Spinal cord (tissue), 9 donors: ENCODE measurements at regions not wholly inside any gene's neighbourhood (a gene's known extent, or its start where the extent isn't known, plus 50 kb on each side); places are given as distances from the start of the nearest gene placed in this dataset.

ENCODE experiments used
- DNase-seq, 6 donors: peaks; one replicate each; pipeline versions ENCODE4 v3.0.0 to v3.0.0-alpha.2; 2013 to 2015; ENCODE audit warnings: low spot score in 6 of 6, low read depth in 4 of 6
- H3K27ac ChIP-seq: one replicate; pipeline ENCODE4 v1.5.1; 2013; ENCODE audit warnings: low read depth, low read length, control low read depth
- H3K27me3 ChIP-seq: one replicate; pipeline ENCODE4 v1.6.1; 2013; ENCODE audit warnings: low read length; ENCODE audit not compliant: control insufficient read depth, insufficient read depth
- H3K36me3 ChIP-seq: one replicate; pipeline ENCODE4 v1.6.1; 2013; ENCODE audit warnings: low read length; ENCODE audit not compliant: control insufficient read depth, insufficient read depth
- H3K4me1 ChIP-seq: one replicate; pipeline ENCODE4 v1.6.1; 2013; ENCODE audit warnings: low read length; ENCODE audit not compliant: control insufficient read depth, insufficient read depth
- H3K4me3 ChIP-seq: one replicate; pipeline ENCODE4 v1.5.1; 2013; ENCODE audit warnings: low read depth, low read length, control low read depth
- H3K9me3 ChIP-seq: one replicate; pipeline ENCODE4 v1.6.1; 2013; ENCODE audit warnings: low read length; ENCODE audit not compliant: control insufficient read depth, insufficient read depth
- WGBS: methylation state at CpG from one replicate; pipeline ENCODE4 v1.1.5; 2013; ENCODE audit warnings: missing lambda C conversion rate; ENCODE audit not compliant: insufficient coverage; 5-methylcytosine and 5-hydroxymethylcytosine counted together
- donor health status: healthy.

- Histone ChIP-seq H3K4me1 (peaks cover 43% of the 10 kb centered on the region), H3K9me3 (no peaks in the 10 kb centered on the region), H3K4me3 (no peak overlapping the region), H3K27ac (no peak overlapping the region), H3K27me3 (no peaks in the 10 kb centered on the region), H3K36me3 (no peaks in the 10 kb centered on the region)
- WGBS, result 72% methylated on average over 16 of the region's 22 CpGs
- no peak for DNase-seq
These were observed 167.0 kb upstream of the B3GAT1 start for GRCh38 chr11:134578807-134579723.

- Histone ChIP-seq H3K4me1 (peaks cover 47% of the 10 kb centered on the region), H3K36me3 (no peaks in the 10 kb centered on the region), H3K4me3 (no peak overlapping the region), H3K27me3 (no peaks in the 10 kb centered on the region), H3K27ac (no peak overlapping the region), H3K9me3 (no peaks in the 10 kb centered on the region)
- peak in 1 of 6 donors; percentile 28 for DNase-seq
- WGBS, result 58% methylated on average over 7 of the region's 13 CpGs
These were observed 165.8 kb upstream of the B3GAT1 start for GRCh38 chr11:134577751-134578395.

- no peak overlapping the region for H3K4me3 ChIP-seq
- no peak overlapping the region for H3K27ac ChIP-seq
- peaks cover 51% of the 10 kb centered on the region for H3K4me1 ChIP-seq
- no peaks in the 10 kb centered on the region for H3K36me3 ChIP-seq
- no peaks in the 10 kb centered on the region for H3K27me3 ChIP-seq
- H3K9me3 ChIP-seq, result no peaks in the 10 kb centered on the region
- no peak for DNase-seq
- 90% methylated on average over 8 of the region's 8 CpGs for WGBS
These were observed 164.7 kb upstream of the B3GAT1 start for GRCh38 chr11:134576721-134577171.

- Histone ChIP-seq H3K9me3 (no peaks in the 10 kb centered on the region), H3K4me1 (peaks cover 51% of the 10 kb centered on the region), H3K27me3 (no peaks in the 10 kb centered on the region), H3K36me3 (no peaks in the 10 kb centered on the region), H3K4me3 (no peak overlapping the region), H3K27ac (no peak overlapping the region)
- DNase-seq, result no peak
- 77% methylated on average over 5 of the region's 9 CpGs for WGBS
These were observed 164.2 kb upstream of the B3GAT1 start for GRCh38 chr11:134576286-134576685.

- Histone ChIP-seq H3K27ac (no peak overlapping the region), H3K4me3 (no peak overlapping the region), H3K4me1 (peaks cover 51% of the 10 kb centered on the region), H3K27me3 (no peaks in the 10 kb centered on the region), H3K9me3 (no peaks in the 10 kb centered on the region), H3K36me3 (no peaks in the 10 kb centered on the region)
- DNase-seq, result no peak
- WGBS, result 65% methylated on average over 9 of the region's 16 CpGs
These were observed 163.6 kb upstream of the B3GAT1 start for GRCh38 chr11:134575504-134576230.

- H3K27ac ChIP-seq, result no peak overlapping the region
- H3K9me3 ChIP-seq, result no peaks in the 10 kb centered on the region
- no peaks in the 10 kb centered on the region for H3K36me3 ChIP-seq
- H3K4me1 ChIP-seq, result peaks cover 45% of the 10 kb centered on the region
- H3K27me3 ChIP-seq, result no peaks in the 10 kb centered on the region
- WGBS, result 100% methylated on average over 3 of the region's 8 CpGs
- DNase-seq, result no peak
- no peak overlapping the region for H3K4me3 ChIP-seq
These were observed 162.9 kb upstream of the B3GAT1 start for GRCh38 chr11:134574947-134575346.

GRCh38 chr11:134574425-134574824, 162.4 kb upstream of the B3GAT1 start:
- no peak for DNase-seq
- WGBS, result 100% methylated on average over 7 of the region's 7 CpGs
- H3K27ac ChIP-seq, result no peak overlapping the region
- no peaks in the 10 kb centered on the region for H3K9me3 ChIP-seq
- H3K36me3 ChIP-seq, result no peaks in the 10 kb centered on the region
- H3K27me3 ChIP-seq, result no peaks in the 10 kb centered on the region
- no peak overlapping the region for H3K4me3 ChIP-seq
- peaks cover 40% of the 10 kb centered on the region for H3K4me1 ChIP-seq

GRCh38 chr11:134573857-134574256, 161.8 kb upstream of the B3GAT1 start:
- H3K36me3 ChIP-seq, result no peaks in the 10 kb centered on the region
- no peak overlapping the region for H3K4me3 ChIP-seq
- H3K27me3 ChIP-seq, result no peaks in the 10 kb centered on the region
- no peak overlapping the region for H3K27ac ChIP-seq
- 69% methylated on average over 6 of the region's 10 CpGs for WGBS
- H3K9me3 ChIP-seq, result no peaks in the 10 kb centered on the region
- DNase-seq, result peak in 1 of 6 donors; percentile 44
- H3K4me1 ChIP-seq, result peaks cover 34% of the 10 kb centered on the region

- H3K27me3 ChIP-seq, result no peaks in the 10 kb centered on the region
- no peaks in the 10 kb centered on the region for H3K9me3 ChIP-seq
- H3K4me1 ChIP-seq, result peaks cover 26% of the 10 kb centered on the region
- 65% methylated on average over 17 of the region's 22 CpGs for WGBS
- H3K4me3 ChIP-seq, result no peak overlapping the region
- DNase-seq, result peak in 1 of 6 donors; percentile 19
- H3K27ac ChIP-seq, result no peak overlapping the region
- no peaks in the 10 kb centered on the region for H3K36me3 ChIP-seq
These were observed 161.0 kb upstream of the B3GAT1 start for GRCh38 chr11:134572741-134573675.
